ENCODE measurements at regions not wholly inside any gene's neighbourhood (a gene's known extent, or its start where the extent isn't known, plus 50 kb on each side); places are given as distances from the start of the nearest gene placed in this dataset.

- no peak overlapping the region for H3K27ac Mint-ChIP-seq (ENCODE audit: low read depth, unreplicated experiment)
- intact Hi-C loops (cut with micrococcal nuclease): loop anchor here (2.0 to 10.0 kb wide), 2 partner anchors 587 to 1677 kb away; no protein-coding TSS in a partner anchor
- no peaks in the 10 kb centered on the region for H3K9me3 Mint-ChIP-seq (ENCODE audit: unreplicated experiment)
- no peak for TF ChIP-seq CTCF (IDR thresholded peaks at IDR 0.05; ENCODE audit: unreplicated experiment)
- ChIA-PET POLR2A (no interaction called here), CTCF (interaction anchor here (0.7 to 2.3 kb wide), 5 partner anchors 11 to 286 kb away, joined by 3 to 6 read pairs (median 4); no protein-coding TSS in a partner anchor)
- no TSS peak for BruUV-seq (replicated peaks)
- H3K27me3 Mint-ChIP-seq (ENCODE audit: insufficient read depth, unreplicated experiment): no peaks in the 10 kb centered on the region
- H3K36me3 Mint-ChIP-seq (ENCODE audit: insufficient read depth, unreplicated experiment): no peaks in the 10 kb centered on the region
- H3K4me1 Mint-ChIP-seq (ENCODE audit: insufficient read depth, unreplicated experiment): peaks cover 1% of the 10 kb centered on the region
- no peak for DNase-seq (ENCODE audit: unreplicated experiment)
- H3K4me3 Mint-ChIP-seq (ENCODE audit: unreplicated experiment): no peak overlapping the region
These were observed 1768.1 kb upstream of the SEL1L start for GRCh38 chr14:83301791-83302190.

- no peak for DNase-seq (ENCODE audit: unreplicated experiment)
- Mint-ChIP-seq H3K9me3 (ENCODE audit: unreplicated experiment) (no peaks in the 10 kb centered on the region), H3K36me3 (ENCODE audit: insufficient read depth, unreplicated experiment) (no peaks in the 10 kb centered on the region), H3K4me3 (ENCODE audit: unreplicated experiment) (no peak overlapping the region), H3K4me1 (ENCODE audit: insufficient read depth, unreplicated experiment) (peaks cover 6% of the 10 kb centered on the region), H3K27me3 (ENCODE audit: insufficient read depth, unreplicated experiment) (no peaks in the 10 kb centered on the region), H3K27ac (ENCODE audit: low read depth, unreplicated experiment) (no peak overlapping the region)
- BruUV-seq (replicated peaks): no TSS peak
- no peak for TF ChIP-seq CTCF (IDR thresholded peaks at IDR 0.05; ENCODE audit: unreplicated experiment)
- intact Hi-C loops (cut with micrococcal nuclease): loop anchor here (10.0 kb wide), 1 partner anchor 594 kb away; no protein-coding TSS in a partner anchor
- CTCF ChIA-PET: no interaction called here
- POLR2A ChIA-PET: interaction anchor here (0.6 to 0.7 kb wide), 2 partner anchors 11 to 126 kb away, joined by 3 read pairs; no protein-coding TSS in a partner anchor
These were observed 1775.6 kb upstream of the SEL1L start for GRCh38 chr14:83309211-83309610.

GRCh38 chr14:83309833-83310232 lies 1776.2 kb upstream of the SEL1L start:
- intact Hi-C loops (cut with micrococcal nuclease): loop anchor here (10.0 kb wide), 1 partner anchor 595 kb away; no protein-coding TSS in a partner anchor
- H3K9me3 Mint-ChIP-seq (ENCODE audit: unreplicated experiment): peaks cover 2% of the 10 kb centered on the region
- H3K27me3 Mint-ChIP-seq (ENCODE audit: insufficient read depth, unreplicated experiment): no peaks in the 10 kb centered on the region
- no TSS peak for BruUV-seq (replicated peaks)
- ChIA-PET CTCF (no interaction called here), POLR2A (interaction anchor here (0.7 kb wide), 1 partner anchor 10 kb away, joined by 3 read pairs; no protein-coding TSS in a partner anchor)
- H3K4me1 Mint-ChIP-seq (ENCODE audit: insufficient read depth, unreplicated experiment): peaks cover 6% of the 10 kb centered on the region
- TF ChIP-seq CTCF (IDR thresholded peaks at IDR 0.05; ENCODE audit: unreplicated experiment): no peak
- no peak overlapping the region for H3K4me3 Mint-ChIP-seq (ENCODE audit: unreplicated experiment)
- no peak overlapping the region for H3K27ac Mint-ChIP-seq (ENCODE audit: low read depth, unreplicated experiment)
- no peak for DNase-seq (ENCODE audit: unreplicated experiment)
- no peaks in the 10 kb centered on the region for H3K36me3 Mint-ChIP-seq (ENCODE audit: insufficient read depth, unreplicated experiment)

GRCh38 chr14:83312511-83312910 lies 1778.9 kb upstream of the SEL1L start:
- Mint-ChIP-seq H3K9me3 (ENCODE audit: unreplicated experiment) (peaks cover 7% of the 10 kb centered on the region), H3K4me1 (ENCODE audit: insufficient read depth, unreplicated experiment) (no peaks in the 10 kb centered on the region), H3K27me3 (ENCODE audit: insufficient read depth, unreplicated experiment) (no peaks in the 10 kb centered on the region), H3K36me3 (ENCODE audit: insufficient read depth, unreplicated experiment) (no peaks in the 10 kb centered on the region), H3K27ac (ENCODE audit: low read depth, unreplicated experiment) (no peak overlapping the region), H3K4me3 (ENCODE audit: unreplicated experiment) (no peak overlapping the region)
- DNase-seq (ENCODE audit: unreplicated experiment): no peak
- BruUV-seq (replicated peaks): no TSS peak
- POLR2A ChIA-PET: interaction anchor here (0.7 kb wide), 1 partner anchor 16 kb away, joined by 4 read pairs; no protein-coding TSS in a partner anchor
- CTCF ChIA-PET: interaction anchor here (1.6 kb wide), 1 partner anchor 11 kb away, joined by 5 read pairs; no protein-coding TSS in a partner anchor
- TF ChIP-seq CTCF (IDR thresholded peaks at IDR 0.05; ENCODE audit: unreplicated experiment): no peak
- intact Hi-C loops (cut with micrococcal nuclease): no loop called here
